Activated naive CD8-positive, alpha-beta T cell treated with anti-CD3 and anti-CD28 coated beads, Interleukin-2, amount 50 U/mL, for 24 hours (primary cell): ENCODE measurements at regions not wholly inside any gene's neighbourhood (a gene's known extent, or its start where the extent isn't known, plus 50 kb on each side); places are given as distances from the start of the nearest gene placed in this dataset.

ENCODE experiments used
- ATAC-seq: fragments of 150-1000 bp; cut with Tn5 transposase; one replicate; pipeline ENCODE4 v1.10.0; 2021
- DNase-seq: peaks from one replicate; pipeline ENCODE4 v3.0.0; 2021
- H3K27ac Mint-ChIP-seq: one replicate; pipeline ENCODE4 v1.8.0; 2021; ENCODE audit warnings: mild to moderate bottlenecking, mixed read lengths
- H3K27me3 Mint-ChIP-seq: one replicate; pipeline ENCODE4 v1.8.0; 2021; ENCODE audit warnings: mixed read lengths
- H3K36me3 Mint-ChIP-seq: one replicate; pipeline ENCODE4 v1.8.0; 2021; ENCODE audit warnings: low read depth, mixed read lengths
- H3K4me1 Mint-ChIP-seq: one replicate; pipeline ENCODE4 v1.8.0; 2021; ENCODE audit warnings: mixed read lengths
- H3K4me3 Mint-ChIP-seq: one replicate; pipeline ENCODE4 v1.8.0; 2021; ENCODE audit warnings: mild to moderate bottlenecking, moderate library complexity, mixed read lengths
- H3K9me3 Mint-ChIP-seq: one replicate; pipeline ENCODE4 v1.8.0; 2021; ENCODE audit warnings: mixed read lengths

DNA sequence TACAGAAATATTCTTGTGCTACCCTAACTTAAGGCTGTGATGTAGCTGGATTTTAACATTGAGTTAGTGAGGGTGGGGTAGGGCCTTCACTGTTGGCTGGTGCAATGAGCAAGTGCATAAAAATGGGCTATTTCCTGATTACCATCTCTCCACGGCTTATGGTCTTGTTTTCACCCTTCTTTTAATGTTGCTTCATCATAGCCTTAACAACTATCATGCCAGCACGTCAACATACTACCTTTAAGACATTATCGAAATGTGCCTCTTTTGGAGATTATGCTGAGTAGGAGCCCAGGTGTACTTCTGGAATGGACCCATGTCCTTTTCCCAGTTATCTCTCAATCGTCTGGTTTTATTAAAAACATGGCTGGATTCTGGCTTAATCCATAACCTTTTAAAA is 350.9 kb upstream of the ACTBL2 start:
- Mint-ChIP-seq H3K36me3 (no peaks in the 10 kb centered on the region), H3K9me3 (no peaks in the 10 kb centered on the region), H3K4me3 (no peak overlapping the region), H3K4me1 (no peaks in the 10 kb centered on the region), H3K27ac (no peak overlapping the region), H3K27me3 (no peaks in the 10 kb centered on the region)
- ATAC-seq: no peak
- no peak for DNase-seq

GRCh38 chr5:57832875-57833274 is 350.3 kb upstream of the ACTBL2 start:
- no peak for DNase-seq
- H3K4me3 Mint-ChIP-seq: no peak overlapping the region

DNA sequence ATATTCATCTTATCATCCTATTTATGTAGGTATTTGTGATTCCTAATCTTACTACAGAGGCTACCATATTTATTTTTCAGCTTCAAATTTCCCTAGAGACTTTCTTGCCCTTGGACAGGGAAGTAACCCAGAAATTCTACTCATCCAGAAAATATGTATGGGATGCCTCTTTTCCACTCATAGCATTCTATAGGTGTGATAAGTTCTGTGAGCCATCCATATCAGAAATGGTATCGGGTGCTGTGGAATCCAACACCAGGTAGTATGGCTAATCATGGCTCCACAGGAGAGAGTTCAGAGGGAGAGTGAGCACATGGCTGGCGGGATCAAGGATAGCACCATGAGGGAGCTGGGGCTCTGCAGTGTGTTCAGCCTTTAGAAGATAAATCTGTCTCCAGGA is 349.3 kb upstream of the ACTBL2 start:
- Mint-ChIP-seq H3K4me1 (no peaks in the 10 kb centered on the region), H3K36me3 (no peaks in the 10 kb centered on the region), H3K27ac (no peak overlapping the region), H3K27me3 (no peaks in the 10 kb centered on the region), H3K4me3 (no peak overlapping the region), H3K9me3 (no peaks in the 10 kb centered on the region)
- DNase-seq (no peak), ATAC-seq (no peak)

More at GRCh38 chr5:57832875-57833274, 350.3 kb upstream of the ACTBL2 start:
- Mint-ChIP-seq H3K9me3 (no peaks in the 10 kb centered on the region), H3K27me3 (no peaks in the 10 kb centered on the region), H3K4me1 (no peaks in the 10 kb centered on the region), H3K27ac (no peak overlapping the region), H3K36me3 (no peaks in the 10 kb centered on the region)
- ATAC-seq: no peak

- Mint-ChIP-seq H3K36me3 (no peaks in the 10 kb centered on the region), H3K9me3 (no peaks in the 10 kb centered on the region), H3K4me1 (no peaks in the 10 kb centered on the region), H3K27ac (no peak overlapping the region), H3K4me3 (no peak overlapping the region), H3K27me3 (no peaks in the 10 kb centered on the region)
- ATAC-seq (no peak), DNase-seq (no peak)
Measured at GRCh38 chr5:57831090-57831489, 348.5 kb upstream of the ACTBL2 start.

DNA sequence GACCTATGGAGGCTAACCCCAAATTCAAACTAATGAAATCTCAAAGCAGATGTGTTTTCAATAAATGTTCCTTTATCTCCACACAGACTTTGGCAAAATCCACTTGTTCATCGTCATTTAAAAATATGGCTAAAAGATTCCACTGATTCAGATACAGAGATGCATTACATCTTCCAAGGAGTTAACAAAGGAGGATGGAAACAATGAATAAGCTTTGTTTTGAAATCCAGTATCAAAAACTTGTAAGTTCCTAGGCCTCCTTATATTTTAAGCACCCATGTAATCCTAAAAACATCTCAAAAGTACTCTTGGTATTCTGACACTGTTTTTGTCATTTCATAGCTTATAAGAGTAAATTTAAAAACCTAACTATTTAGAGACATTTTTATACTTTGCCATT is 345.6 kb upstream of the ACTBL2 start:
- H3K9me3 Mint-ChIP-seq: no peaks in the 10 kb centered on the region
- ATAC-seq (no peak), DNase-seq (no peak)
- no peak overlapping the region for H3K4me3 Mint-ChIP-seq
- H3K4me1 Mint-ChIP-seq: no peaks in the 10 kb centered on the region
- no peaks in the 10 kb centered on the region for H3K27me3 Mint-ChIP-seq
- H3K27ac Mint-ChIP-seq: no peak overlapping the region
- no peaks in the 10 kb centered on the region for H3K36me3 Mint-ChIP-seq

- no peak overlapping the region for H3K27ac Mint-ChIP-seq
- DNase-seq (no peak), ATAC-seq (no peak)
- no peaks in the 10 kb centered on the region for H3K27me3 Mint-ChIP-seq
- H3K4me3 Mint-ChIP-seq: no peak overlapping the region
- H3K4me1 Mint-ChIP-seq: no peaks in the 10 kb centered on the region
- no peaks in the 10 kb centered on the region for H3K36me3 Mint-ChIP-seq
- peaks cover 4% of the 10 kb centered on the region for H3K9me3 Mint-ChIP-seq
Measured at GRCh38 chr5:57825031-57825686, 342.5 kb upstream of the ACTBL2 start.

DNA sequence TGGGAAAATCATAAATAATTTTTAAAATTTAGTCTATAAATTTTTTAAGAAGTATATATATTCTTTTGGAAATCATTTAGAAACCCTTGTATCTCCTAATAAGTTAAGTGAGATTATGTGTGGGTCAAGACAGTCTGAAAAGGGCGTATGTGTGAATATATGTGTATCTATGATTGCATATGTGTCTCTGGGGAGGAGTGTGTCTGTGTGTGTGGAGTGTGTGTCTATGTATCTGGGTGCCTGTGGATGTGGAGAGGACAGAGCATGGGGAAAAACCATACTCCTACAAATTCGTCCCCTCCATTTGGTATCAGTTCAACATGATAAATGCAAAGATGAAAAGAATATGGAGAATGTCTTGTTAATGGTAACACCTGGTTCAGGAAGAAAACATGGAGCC is 342.0 kb upstream of the ACTBL2 start:
- no peaks in the 10 kb centered on the region for H3K36me3 Mint-ChIP-seq
- no peak overlapping the region for H3K27ac Mint-ChIP-seq
- H3K9me3 Mint-ChIP-seq: peaks cover 4% of the 10 kb centered on the region
- no peak for DNase-seq
- H3K4me1 Mint-ChIP-seq: no peaks in the 10 kb centered on the region
- ATAC-seq: no peak
- H3K4me3 Mint-ChIP-seq: no peak overlapping the region
- no peaks in the 10 kb centered on the region for H3K27me3 Mint-ChIP-seq

DNA sequence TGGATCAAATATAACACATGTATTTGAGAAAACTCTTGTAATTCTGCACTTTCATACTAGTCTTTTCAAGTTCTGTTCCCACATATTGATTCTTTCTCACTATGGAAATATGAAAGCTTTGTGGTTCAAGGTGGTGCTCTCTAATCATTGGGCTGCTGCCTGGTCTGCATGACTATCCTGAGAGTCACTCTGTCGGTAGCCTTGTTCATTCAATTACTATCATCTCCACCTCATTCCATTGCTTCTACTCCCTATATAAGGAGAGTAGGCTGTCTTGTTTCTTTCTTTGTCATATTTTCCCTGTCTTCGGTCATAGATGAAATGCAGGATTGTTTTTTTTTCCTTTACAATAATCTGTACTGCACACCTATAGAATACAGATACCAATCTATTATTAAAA is 341.4 kb upstream of the ACTBL2 start:
- ATAC-seq (no peak), DNase-seq (no peak)
- Mint-ChIP-seq H3K27me3 (no peaks in the 10 kb centered on the region), H3K9me3 (peaks cover 4% of the 10 kb centered on the region), H3K36me3 (no peaks in the 10 kb centered on the region), H3K27ac (no peak overlapping the region), H3K4me1 (no peaks in the 10 kb centered on the region), H3K4me3 (no peak overlapping the region)

DNA sequence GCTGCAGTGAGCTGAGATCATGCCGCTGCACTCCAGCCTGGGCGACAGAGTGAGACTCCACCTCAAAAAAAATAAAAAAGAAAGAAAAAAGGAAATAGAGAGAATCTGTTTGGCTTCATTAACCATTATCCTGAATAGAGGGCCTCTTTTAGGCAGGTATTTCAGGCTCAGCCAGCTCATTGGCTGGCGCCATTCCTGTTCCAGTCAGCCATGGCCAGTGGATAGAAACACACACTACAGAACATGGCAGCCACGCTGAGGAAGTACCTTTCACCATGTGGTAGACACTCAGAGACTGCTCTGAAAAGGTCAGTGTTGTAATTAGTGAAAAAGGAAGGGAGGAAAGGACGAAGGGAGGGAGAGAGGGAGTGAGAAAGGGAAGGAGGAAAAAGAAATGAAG is 340.0 kb upstream of the ACTBL2 start:
- Mint-ChIP-seq H3K36me3 (no peaks in the 10 kb centered on the region), H3K4me1 (no peaks in the 10 kb centered on the region), H3K9me3 (peaks cover 4% of the 10 kb centered on the region), H3K4me3 (no peak overlapping the region), H3K27me3 (no peaks in the 10 kb centered on the region), H3K27ac (no peak overlapping the region)
- ATAC-seq (no peak), DNase-seq (no peak)

DNA sequence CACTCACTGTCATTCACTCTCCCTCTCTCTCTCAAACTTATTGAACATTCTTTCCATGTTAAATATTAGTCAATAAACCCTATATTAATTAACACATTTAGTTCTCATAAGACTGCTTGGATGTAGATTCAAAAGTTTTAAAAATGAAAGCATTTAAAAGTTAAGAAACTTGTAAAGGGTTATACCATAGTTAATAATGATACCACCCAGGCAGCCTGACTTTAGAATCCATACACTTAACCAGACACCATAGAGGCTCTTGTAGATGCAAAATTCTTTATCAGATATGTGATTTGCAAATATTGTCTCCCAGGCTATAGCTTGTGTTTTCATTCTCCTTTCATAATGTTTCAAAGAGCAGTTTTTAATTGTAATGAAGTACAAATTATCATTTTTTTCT is 335.8 kb upstream of the ACTBL2 start:
- H3K4me3 Mint-ChIP-seq: no peak overlapping the region
- no peak for DNase-seq
- no peaks in the 10 kb centered on the region for H3K27me3 Mint-ChIP-seq
- no peak for ATAC-seq
- H3K9me3 Mint-ChIP-seq: peaks cover 4% of the 10 kb centered on the region
- no peaks in the 10 kb centered on the region for H3K36me3 Mint-ChIP-seq
- H3K27ac Mint-ChIP-seq: no peak overlapping the region
- H3K4me1 Mint-ChIP-seq: no peaks in the 10 kb centered on the region

DNA sequence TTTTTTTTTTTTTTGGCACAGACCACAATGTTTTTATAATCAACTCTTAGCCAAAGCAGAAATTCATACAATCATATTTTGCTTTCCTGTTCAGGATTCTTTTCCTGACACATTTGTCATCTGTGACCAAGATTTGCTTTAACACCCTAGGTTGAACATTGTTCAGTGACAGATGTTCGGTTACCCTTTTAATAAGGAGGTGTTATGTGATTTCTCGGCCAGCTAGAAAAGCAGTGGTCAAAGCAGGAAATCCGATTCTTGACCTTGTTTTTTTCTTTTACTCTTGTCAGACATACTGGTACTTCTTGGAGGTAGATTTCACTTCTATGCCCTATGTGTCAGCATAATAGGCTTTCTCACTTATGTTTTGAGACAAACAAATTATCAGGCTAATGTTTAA is 335.3 kb upstream of the ACTBL2 start:
- no peak overlapping the region for H3K27ac Mint-ChIP-seq
- peaks cover 4% of the 10 kb centered on the region for H3K9me3 Mint-ChIP-seq
- ATAC-seq (no peak), DNase-seq (no peak)
- no peak overlapping the region for H3K4me3 Mint-ChIP-seq
- H3K27me3 Mint-ChIP-seq: no peaks in the 10 kb centered on the region
- H3K36me3 Mint-ChIP-seq: no peaks in the 10 kb centered on the region
- no peaks in the 10 kb centered on the region for H3K4me1 Mint-ChIP-seq

GRCh38 chr5:57817001-57817453 is 334.4 kb upstream of the ACTBL2 start:
- H3K27ac Mint-ChIP-seq: no peak overlapping the region
- H3K36me3 Mint-ChIP-seq: no peaks in the 10 kb centered on the region
- no peaks in the 10 kb centered on the region for H3K27me3 Mint-ChIP-seq
- ATAC-seq (no peak), DNase-seq (no peak)
- H3K9me3 Mint-ChIP-seq: peaks cover under 1% of the 10 kb centered on the region
- no peaks in the 10 kb centered on the region for H3K4me1 Mint-ChIP-seq
- H3K4me3 Mint-ChIP-seq: no peak overlapping the region

- Mint-ChIP-seq H3K4me3 (no peak overlapping the region), H3K9me3 (no peaks in the 10 kb centered on the region), H3K27ac (no peak overlapping the region), H3K27me3 (no peaks in the 10 kb centered on the region), H3K4me1 (no peaks in the 10 kb centered on the region), H3K36me3 (no peaks in the 10 kb centered on the region)
- no peak for DNase-seq
- no peak for ATAC-seq
Measured at GRCh38 chr5:57816108-57816507, 333.5 kb upstream of the ACTBL2 start.

DNA sequence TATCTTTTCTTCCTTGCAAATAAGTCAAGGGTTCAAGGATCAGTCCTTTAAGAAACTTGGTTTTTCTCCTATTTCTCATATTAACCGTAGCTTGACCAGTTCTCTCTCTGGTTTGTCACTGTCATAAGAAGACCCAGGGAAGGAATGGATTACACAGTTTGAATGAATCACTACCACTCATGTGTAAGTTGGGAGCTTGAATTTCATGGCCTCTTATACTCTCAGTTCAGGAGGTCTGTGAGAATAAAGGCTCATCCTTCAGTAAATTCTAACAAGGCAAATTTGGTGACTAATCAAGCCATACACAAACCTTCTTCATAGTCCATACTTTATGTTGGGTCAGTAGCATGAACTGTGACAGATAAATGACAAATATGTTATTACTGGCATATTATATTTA is 323.1 kb upstream of the ACTBL2 start:
- no peak overlapping the region for H3K4me3 Mint-ChIP-seq
- DNase-seq: no peak
- ATAC-seq: no peak
- H3K36me3 Mint-ChIP-seq: no peaks in the 10 kb centered on the region
- H3K27ac Mint-ChIP-seq: no peak overlapping the region
- no peaks in the 10 kb centered on the region for H3K4me1 Mint-ChIP-seq
- no peaks in the 10 kb centered on the region for H3K9me3 Mint-ChIP-seq
- H3K27me3 Mint-ChIP-seq: peaks cover 2% of the 10 kb centered on the region

DNA sequence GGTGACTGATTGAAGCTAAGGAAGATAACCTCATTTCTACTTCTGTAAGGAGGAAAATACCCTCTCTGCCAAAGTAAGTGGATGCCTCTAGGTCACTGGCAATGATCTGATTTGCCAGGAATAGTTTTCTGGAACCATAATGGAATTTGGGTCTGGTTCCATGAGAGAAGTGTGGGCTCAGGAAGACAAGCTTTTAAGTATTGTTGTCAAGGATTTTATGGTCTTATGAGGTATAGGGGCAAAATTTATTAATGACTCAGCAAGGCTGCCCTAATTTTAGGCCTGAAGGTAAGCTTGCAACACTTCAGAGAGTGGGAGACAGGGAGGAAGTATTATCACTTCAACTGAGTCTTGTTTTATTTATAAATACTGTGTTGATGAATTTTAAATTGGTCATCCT is 322.6 kb upstream of the ACTBL2 start:
- H3K4me3 Mint-ChIP-seq: no peak overlapping the region

DNA sequence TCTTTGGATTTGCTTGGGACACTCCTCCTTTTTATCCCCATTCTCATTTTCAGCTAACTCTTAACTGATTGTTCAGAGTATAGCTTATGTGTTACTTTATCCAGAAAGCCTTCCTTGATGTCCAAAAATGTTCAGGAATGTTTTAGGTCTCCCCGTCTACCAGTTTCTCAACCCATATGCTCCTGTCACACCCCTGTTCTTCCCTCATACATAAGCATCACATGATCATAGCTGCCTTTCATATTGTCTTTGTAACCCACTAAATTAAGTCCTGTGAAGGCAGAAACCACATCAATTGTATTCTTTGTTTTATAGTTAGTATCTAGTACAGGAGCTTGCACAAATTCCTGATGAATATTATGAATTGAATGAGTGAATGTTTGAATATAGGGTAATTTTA is 321.9 kb upstream of the ACTBL2 start:
- Mint-ChIP-seq H3K4me1 (no peaks in the 10 kb centered on the region), H3K9me3 (no peaks in the 10 kb centered on the region), H3K36me3 (no peaks in the 10 kb centered on the region), H3K27me3 (peaks cover 2% of the 10 kb centered on the region), H3K4me3 (no peak overlapping the region), H3K27ac (no peak overlapping the region)
- ATAC-seq (no peak), DNase-seq (no peak)

More for the DNA sequence above, 322.6 kb upstream of the ACTBL2 start:
- H3K9me3 Mint-ChIP-seq: no peaks in the 10 kb centered on the region
- DNase-seq: no peak
- no peak overlapping the region for H3K27ac Mint-ChIP-seq
- no peaks in the 10 kb centered on the region for H3K36me3 Mint-ChIP-seq
- H3K4me1 Mint-ChIP-seq: no peaks in the 10 kb centered on the region
- peaks cover 2% of the 10 kb centered on the region for H3K27me3 Mint-ChIP-seq
- no peak for ATAC-seq
